NCI-H69 (cell line): ENCODE measurements at regions not wholly inside any gene's neighbourhood (a gene's known extent, or its start where the extent isn't known, plus 50 kb on each side); places are given as distances from the start of the nearest gene placed in this dataset.
A peak's percentile ranks its signal among the peaks of the same experiment; 100 is the strongest.

Experiments
- DNase-seq: peaks from one replicate; lab custom pipeline; 2025; lab: John Stamatoyannopoulos, UW

DNA sequence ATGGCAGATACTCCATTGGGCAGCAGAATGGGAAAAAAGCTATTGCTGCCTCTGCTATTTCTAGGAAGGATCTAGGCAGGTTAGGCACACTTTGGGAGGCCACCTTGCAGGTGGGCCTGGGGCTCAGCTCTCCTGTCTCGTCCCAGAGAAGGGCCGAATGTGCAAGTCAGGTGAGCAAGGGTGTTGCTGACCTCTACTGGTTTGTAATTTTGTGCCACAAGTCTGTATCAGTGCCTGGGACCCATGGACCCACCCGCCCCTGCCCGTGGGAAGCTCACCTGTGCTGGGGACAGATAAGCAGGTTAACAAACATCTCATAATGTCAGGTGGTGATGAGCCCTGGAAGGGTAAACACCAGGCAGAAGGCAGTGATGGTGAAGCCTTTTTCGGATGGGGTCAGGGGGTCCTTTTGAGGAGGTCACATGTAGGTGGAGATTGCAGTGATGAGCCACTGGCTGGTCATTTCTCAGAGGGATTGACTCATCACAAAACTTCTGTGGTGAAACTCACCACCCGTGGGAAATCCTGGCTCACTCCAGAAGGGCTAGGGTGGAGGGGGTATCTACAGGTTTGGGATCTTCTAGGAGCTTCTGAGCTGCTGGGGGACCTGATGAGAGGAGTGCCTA is 161.3 kb downstream of the KLF13 start:
- peak; percentile 52 for DNase-seq

DNA sequence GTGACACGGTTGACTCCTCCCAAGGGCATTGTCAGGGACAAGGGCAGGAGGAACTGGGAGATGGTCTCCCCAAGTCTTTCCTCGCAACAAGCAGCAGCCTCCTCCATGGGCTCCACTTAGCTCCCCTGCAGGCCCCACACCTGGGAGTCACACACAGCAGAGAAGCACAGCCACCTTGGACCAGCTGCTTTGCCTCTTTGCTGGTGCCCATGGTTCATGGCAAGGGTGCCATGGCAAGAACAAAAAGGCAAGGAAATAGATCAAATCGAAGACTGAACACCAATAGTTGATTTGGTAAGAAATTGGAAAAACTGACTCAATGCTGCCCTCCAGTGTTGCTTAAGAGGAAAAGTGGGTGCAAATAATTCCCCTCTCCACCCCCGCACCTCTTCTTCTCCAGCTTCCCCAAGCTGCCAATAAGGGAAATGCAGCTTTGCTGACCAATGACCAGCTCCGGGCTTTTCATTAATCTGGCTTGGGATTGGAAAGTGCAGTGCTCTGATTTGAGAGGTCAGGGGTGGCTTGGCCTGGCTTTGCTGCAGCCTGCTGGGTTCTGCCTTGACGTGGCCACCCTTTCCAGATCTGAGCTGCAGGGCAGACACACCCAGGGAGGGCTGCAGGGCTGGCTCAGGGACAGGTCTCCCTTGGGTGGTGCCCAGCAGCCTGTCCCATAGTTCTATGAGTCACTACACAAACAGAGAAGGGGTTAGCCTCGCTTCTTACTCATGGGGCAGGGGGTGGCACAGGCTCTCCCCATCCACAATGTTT is 162.0 kb downstream of the KLF13 start:
- DNase-seq: peak; percentile 90

DNA sequence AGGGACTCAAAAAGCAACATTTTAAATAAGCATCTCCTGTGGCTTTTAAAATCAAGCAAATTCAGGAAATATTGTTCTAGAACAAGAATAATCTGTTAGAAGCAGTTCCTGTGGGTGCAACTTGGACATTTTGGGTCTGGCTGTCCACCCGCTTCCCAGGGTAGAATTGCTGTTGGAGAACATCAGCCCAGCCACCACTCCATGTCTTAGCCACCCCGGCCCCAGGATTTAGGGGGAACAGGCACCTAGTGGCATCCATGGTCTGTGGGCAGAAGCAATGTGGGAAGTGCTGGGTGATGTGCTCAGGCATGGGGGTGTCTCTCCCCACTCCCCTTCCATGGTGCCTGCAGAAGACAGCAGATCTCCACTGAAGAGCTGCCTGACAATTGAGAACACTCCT is 162.6 kb downstream of the KLF13 start:
- DNase-seq: no peak

DNA sequence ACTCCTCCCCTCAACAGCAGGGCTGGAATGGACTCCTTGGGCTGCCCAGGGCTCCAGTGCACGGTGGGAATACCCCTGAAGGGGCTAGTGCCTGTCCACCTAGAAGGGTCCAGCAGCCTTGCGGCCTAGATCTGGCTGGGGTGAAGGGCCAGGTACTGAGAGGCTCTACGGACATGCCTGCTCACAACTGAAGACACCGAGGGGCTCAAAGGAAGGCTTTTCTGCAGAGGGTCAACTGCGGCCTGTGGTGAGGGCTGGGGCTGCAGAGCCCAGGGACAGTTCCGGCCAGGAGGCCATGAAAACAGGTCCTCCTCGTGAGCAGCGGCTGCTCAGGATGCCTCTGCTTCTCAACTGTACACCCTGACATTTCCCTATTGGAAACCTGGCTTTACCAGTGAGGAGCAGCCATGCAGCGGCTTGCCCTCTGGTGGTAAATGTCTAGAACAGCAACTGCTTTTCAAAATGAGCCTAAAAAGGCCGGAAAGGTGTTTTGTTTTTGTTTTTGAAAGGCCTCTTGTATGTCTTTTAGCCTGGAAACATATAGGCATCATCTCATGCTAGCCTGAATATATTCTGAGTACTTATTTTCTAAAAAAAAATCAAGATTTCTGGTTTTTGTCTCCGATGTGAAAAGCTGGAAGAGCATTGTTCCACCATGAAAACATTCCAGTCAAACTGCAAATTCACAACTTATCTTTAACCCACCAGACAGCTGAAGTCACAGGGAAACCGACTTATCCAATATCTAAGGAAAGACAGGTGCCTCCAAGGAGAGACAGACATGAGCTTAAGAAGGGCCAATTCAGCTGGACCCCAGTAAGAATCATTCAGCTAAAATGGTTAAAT is 163.4 kb downstream of the KLF13 start:
- peak; percentile 86 for DNase-seq

DNA sequence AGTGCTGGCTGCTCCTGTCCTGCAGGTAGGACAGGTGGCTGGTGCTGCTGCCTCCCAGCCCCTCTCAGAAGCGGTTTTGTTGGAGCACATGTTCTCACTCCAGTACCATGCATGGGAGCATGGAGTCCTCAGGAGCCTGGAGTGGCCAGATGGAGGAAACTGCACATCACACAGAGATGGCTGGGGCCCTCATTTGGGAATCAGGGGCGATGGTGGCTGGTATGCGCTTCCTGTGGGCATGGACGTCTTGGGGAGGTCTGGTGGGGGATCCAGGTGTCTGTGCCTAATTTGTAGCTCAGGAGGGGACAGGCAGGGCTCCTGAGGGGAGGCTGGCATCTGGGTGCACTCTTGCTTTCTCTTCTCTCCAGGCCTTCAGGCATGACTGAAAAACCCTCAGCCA is 168.2 kb downstream of the KLF13 start:
- DNase-seq: no peak

DNA sequence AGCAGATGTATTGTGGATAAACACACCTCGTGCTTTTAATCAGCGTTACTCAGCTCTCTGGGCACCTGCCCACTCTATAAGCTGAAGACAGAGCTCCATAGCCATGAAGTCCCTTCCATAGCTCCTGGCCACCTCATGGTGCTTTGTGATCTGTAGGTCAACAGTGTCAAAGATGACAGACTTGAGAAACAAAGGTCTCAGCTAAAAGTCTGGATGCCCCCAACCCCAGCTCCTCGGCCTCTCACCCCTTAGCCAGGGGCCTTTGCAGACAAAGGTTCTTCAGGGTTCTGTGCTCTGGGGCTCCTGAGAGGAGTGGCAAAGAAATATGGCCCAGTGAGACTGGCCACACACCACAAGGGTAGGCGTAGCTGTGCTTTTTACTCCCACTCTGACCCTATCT is 168.6 kb downstream of the KLF13 start:
- DNase-seq: no peak

DNA sequence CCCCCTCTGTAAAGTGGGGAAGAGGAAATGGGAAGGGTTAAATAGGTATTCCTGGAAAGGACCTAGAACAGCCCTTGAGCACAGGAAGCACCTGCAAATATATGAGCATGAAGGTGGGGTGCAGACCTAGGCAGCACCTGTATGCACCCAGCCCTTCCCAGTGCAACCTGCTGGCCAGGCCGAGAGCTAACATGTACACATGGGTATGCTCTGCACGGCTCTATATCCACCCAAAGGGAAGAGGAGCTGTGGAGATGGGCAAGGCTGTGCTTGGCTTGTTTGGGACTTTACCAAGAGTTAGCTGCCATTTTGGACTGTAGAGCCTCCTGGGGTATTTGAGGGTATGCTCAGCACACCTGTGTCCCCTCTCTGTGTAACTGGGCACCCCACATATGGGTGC is 171.2 kb downstream of the KLF13 start:
- DNase-seq: no peak

DNA sequence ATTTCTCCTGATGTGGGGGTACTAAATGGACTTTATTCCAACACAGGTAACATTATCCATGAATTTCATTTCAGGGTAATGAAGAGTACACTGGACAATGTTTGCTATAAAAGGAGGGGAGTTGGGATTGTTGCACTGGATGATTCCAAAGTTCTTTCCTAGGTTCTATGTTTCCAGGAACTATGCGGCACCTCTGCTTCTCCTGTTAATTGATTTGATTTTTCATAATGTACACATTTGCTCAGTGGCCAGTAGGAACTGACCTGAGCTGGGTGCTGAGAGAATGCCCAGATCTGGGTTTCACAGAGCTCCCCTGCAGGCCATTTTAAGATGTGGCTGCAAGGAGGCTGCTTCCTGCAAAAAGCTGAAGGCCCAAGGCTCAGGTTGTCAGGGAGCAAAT is 171.7 kb downstream of the KLF13 start:
- DNase-seq: no peak

DNA sequence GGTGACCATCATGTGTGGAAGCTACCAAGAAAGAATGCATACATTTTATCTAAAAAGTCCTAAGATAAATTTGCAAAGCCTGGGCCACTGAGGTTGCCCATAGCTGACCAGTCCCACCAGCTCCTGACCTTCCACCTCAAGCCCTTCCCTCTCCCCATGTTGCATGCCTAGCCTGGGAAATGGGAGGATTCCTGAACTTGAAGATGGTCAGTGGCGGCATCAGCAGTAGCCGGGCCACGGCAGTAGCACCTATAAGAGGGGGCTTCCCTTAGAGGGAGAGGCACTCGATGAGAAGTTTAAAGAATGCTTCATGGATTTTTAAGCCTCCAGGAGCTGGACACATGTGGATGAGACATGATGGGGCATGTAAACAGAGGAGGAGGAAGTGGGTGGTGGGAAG is 172.1 kb downstream of the KLF13 start:
- DNase-seq: no peak

DNA sequence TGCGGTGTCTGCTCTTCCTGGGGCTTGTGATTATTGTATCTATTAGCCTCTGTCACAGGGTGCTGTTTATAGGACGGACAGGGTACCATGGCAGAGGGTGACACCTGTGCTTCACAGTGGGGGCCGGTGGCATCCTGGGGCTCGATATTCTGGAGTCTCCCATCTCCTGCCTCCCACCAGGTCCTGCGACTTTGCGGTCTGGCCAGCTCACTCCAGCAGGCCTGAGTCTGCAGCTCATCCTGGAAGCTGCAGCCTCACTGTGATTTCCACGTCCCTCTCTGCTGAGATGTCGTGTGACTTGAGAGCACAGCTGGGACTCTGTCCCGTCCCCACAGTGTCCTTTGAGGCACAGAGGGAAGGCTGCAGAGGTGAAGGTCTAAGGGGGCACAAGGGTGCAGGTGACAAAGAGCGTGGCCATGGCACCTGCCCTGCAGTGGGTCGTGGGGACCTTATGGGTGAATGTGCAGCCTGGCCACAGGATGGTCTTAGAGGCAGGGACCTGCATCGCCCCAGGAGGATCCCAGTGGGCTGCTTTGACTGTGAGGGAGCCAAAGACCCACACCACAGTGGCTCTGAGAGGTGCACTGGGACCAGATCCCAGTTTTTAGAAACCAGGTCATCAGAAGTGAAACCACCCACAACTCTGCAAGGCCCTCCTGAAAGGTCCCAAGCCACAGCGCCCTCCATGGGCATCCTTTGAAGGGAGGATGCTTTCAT is 172.8 kb downstream of the KLF13 start:
- no peak for DNase-seq

DNA sequence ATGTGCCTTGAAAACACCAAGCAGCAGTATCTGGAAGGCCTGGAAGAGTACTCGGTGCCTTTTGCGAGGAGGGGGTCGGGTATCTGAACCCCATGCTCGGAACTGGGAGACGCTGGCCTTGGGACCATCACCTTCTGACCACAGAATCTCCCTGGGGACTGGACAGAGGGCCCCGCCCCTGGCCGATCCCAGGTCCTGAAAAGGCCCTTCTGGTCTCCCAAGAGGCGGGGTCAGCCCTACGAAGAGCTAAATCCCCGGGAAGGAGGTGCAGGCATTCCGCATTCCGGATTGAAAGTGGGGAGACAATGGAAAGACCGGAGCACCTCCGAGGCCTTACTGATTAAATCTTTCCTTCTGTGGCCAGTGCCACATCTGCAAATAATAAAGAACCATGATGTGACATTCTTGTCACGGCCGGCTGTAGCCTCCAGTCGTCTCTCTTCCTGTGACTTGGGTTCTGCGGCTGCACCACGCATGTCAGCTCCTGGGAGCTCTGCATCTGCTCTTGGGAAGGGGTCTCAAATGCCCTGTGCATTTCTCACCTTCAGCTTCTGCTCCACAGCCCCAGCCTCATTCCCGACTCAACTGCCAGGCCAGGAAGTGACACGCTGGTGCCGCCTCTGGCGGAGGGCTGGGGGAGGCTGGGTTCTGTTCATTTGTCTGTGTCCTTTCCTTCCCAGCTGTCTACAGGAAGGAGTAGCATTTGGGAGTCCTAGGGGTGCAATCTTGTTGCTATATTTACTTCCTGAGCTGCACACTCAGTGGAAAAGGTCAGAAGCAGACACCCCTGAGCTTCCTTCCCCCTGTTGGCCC is 173.5 kb downstream of the KLF13 start:
- DNase-seq: peak; percentile 76

DNA sequence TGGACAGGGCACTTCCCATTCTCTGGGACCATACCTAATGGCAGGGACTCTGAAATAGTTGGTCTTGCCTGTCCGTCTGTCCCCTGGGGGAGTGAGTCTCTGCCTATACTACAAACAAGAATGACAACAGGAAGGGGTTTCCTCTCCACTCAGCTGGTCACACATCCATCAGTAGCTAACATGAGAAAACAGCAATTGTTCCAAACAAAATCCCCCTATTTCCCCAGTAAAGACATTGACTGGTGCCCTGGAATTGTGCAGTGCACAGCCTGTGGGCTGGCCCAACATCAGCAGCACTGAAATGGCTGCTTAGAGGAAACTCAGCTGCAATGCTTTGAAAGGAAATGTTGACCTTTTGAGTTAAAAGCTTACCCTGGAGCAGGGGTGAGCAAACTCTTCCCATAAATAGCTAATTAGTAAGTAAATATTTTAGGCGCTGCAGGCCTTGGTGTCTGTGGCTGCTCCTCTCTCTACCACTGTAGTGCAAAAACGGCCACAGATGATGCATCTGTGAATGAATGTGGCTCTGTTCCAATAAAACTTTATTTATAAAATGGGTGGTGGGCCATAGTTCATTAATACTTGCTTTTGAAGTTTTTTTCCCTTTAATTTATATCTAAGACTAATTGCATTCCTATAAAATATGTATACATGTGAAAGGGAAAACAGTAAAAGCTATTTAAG is 174.3 kb downstream of the KLF13 start:
- DNase-seq: peak; percentile 94

DNA sequence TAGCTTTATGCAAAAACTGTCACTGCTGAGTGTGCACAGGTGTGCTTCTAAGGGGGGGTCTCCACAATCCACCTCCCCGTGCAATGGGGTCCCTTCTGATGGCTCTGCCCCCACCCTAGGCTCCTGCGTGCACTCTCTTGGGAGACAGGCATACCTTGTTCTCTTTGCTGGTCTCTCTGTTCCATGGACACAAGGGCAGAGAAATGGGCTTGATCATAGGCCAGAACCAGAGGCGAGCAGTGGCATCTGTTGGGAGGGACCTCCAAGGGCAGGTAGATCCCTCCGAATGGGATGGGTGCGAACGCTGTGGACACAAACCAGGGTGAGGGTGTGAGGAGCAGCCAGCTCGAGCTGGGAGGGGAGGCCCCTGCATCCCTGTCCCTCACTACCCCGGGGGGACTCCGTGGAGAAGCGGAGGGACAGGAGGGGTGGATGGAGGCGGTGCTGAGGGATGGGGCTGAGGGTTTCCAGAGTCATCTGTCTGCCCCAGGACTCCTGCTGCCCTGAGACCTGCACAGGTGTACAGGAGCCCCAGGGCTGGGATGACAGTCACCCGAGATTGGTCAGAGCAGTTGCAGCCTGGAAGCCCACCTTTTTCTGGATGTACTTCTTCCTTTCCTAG is 175.0 kb downstream of the KLF13 start:
- DNase-seq: peak; percentile 20

DNA sequence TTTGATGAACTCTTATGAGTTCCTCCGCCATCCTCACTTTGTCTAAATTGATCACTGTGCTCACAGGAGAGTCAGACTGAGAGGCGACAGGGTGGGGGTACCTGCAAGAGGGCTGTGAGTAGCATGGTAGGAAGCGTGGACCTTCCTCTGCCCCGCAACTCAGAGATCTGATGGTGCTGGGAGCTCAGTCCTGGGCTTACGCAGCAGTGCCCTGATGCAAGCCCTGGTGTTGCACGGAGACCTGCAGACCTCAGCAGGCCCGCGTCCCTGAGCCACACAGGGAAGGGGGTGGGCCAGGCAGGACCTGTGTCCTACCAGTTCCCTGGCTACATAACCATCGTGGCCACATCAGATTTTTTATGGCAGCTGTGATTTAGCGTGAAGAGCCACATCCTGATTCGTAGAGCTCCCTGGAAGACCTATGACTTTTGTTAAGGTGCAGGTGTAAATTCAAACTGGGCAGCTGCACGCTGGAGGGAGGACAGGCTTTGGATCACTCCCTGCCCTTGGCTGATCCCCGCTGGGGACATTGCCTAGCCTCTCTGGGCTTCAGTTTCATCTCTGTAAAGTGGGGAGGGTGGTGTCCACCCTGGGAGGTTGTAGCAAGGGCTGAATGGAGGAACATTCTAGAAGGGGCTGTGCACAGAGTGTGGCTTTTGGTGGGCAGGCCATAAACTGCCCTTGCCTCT is 176.1 kb downstream of the KLF13 start:
- no peak for DNase-seq

DNA sequence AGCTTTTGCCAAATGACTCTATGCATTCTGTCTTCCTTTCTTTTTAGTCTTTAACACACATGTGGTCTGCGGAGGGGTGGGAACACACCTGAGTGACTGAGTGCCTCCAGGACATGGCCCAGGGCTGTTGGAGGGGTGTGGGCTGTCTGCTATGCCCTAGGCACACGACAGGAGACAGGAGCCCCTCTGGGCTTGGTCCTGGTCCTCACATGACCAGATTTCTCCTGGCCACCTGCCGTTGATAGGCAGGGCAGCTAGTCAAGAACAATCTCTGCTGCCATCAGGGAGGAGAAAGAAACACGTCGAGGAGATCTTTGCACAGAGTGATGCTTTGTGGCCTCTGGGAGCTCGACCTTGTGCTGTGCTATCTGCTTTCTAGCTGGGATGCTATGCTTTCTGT is 176.6 kb downstream of the KLF13 start:
- no peak for DNase-seq

DNA sequence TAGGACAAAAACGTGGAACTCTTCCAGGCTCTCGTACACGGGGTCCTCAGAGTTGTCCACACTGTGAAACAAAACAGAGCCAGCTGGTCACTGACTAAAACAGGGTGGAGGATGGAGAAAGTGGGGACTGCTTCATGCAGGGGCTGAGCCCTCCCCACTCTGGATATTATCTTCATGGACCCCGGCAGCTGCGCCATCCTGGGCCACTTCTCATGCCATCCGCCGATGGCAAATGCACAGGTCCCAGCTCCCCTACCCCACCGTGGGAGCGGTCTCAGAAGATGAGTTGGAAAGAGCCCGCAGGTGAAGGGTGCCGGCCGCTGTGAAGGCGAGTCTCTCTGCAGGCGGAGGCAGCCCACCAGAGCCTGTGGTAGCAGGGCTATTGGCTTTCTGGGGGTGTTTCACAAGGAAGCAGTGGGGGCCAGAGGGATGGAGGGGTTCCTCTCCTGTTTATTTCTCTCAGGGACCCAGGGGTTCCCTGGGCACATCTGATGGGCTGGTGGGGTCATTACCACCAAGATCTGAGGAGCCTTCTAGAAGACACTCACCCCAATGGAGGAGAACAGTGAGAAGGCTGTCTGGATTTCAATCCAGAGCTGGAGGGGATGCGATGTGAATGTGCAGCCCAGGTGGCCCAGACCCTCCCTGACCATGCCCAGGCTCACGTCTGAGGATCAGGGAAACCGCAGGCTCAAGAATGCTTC is 177.3 kb downstream of the KLF13 start:
- no peak for DNase-seq

DNA sequence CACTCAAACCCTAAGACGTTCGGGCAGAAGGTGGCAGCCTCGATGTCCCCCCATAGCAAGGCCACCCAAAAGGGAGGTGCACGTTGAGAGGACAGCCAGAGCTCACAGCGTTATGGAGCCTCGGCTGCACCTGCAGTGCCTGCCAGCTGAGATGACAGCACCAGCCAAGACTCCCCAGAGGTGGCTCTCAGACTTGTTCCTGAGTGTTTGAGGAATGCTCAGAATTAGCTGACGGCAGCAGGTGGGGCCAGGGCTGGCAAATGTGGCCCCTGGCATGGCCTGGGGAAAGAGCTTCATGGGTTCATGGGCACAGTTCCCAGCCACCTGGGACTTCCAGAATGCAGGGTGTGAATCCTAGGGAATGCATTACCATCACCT is 177.8 kb downstream of the KLF13 start:
- peak; percentile 36 for DNase-seq

DNA sequence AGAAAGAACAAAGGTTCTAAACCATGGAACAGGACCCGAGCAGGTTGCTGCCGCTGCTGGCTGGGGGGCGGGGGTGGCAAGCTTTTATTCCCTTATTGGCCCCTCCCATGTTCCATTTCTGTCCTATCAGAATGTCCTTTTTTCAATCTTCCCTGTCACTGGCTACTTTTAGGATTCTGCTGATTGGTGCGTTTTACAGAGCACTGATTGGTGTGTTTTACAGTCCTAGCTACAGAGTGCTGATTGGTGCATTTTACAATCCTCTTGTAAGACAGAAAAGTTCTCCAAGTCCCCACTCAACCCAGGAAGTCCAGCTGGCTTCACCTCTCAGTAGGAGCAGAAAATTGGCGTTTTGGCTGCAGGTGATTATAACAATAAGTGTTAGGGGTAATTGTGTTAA is 180.9 kb downstream of the KLF13 start:
- DNase-seq: peak; percentile 46

DNA sequence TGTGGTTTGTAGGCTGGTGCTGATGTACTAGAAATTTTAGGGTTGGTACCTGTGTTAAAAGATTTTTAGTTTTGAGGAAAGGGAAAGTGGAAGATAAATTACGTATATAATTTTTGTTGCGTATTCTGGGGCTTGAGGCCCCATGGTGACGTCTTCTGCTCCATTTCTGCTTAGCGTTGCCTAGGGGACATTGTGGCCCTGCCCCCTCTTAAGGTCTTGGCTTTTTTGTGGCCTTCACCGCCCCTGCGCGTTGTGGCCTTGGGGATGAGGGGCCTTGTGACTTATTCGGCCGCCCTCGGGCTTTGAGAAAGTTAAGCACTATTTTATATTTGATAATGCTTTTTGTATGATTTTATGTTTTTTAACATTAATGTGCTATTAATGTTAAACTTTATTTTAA is 182.0 kb downstream of the KLF13 start:
- no peak for DNase-seq
